Endodermal cell (in vitro differentiated cells): ENCODE measurements at regions not wholly inside any gene's neighbourhood (a gene's known extent, or its start where the extent isn't known, plus 50 kb on each side); places are given as distances from the start of the nearest gene placed in this dataset.

Source experiments
- DNase-seq: peaks from one replicate; pipeline ENCODE4 v3.0.0-alpha.2; 2017
- H3K27ac ChIP-seq: 2 replicates; pipeline ENCODE4 v1.5.1; 2013; ENCODE audit warnings: mild to moderate bottlenecking, low read depth, low read length, moderate library complexity
- H3K27me3 ChIP-seq: 2 replicates; pipeline ENCODE4 v1.6.1; 2013; ENCODE audit warnings: mild to moderate bottlenecking, low read length, moderate library complexity; ENCODE audit not compliant: insufficient read depth, control insufficient read depth, poor library complexity, severe bottlenecking
- H3K36me3 ChIP-seq: 2 replicates; pipeline ENCODE4 v1.7.0; 2013; ENCODE audit warnings: mild to moderate bottlenecking, low read length, moderate library complexity; ENCODE audit not compliant: control insufficient read depth, insufficient read depth
- H3K4me1 ChIP-seq: one replicate; pipeline ENCODE4 v1.7.0; 2013; ENCODE audit warnings: low read length; ENCODE audit not compliant: control insufficient read depth, insufficient read depth
- H3K4me3 ChIP-seq: 2 replicates; pipeline ENCODE4 v1.5.1; 2013; ENCODE audit warnings: mild to moderate bottlenecking, low read length, moderate library complexity
- H3K9ac ChIP-seq: 2 replicates; pipeline ENCODE4 v1.6.1; 2013; ENCODE audit warnings: mild to moderate bottlenecking, low read length, moderate library complexity; ENCODE audit not compliant: poor library complexity, severe bottlenecking; ENCODE audit errors: extremely low read depth
- H3K9me3 ChIP-seq: 2 replicates; pipeline ENCODE4 v1.6.1; 2013; ENCODE audit warnings: mild to moderate bottlenecking, low read length, moderate library complexity; ENCODE audit not compliant: control insufficient read depth
- H3K27ac Mint-ChIP-seq: 2 replicates; pipeline ENCODE4 v1.8.0; 2020; ENCODE audit warnings: mixed read lengths
- H3K27me3 Mint-ChIP-seq: 2 replicates; pipeline ENCODE4 v1.8.0; 2021; ENCODE audit warnings: mild to moderate bottlenecking, mixed read lengths; ENCODE audit not compliant: insufficient read depth
- H3K36me3 Mint-ChIP-seq: 2 replicates; pipeline ENCODE4 v1.8.0; 2020; ENCODE audit warnings: low read depth, mixed read lengths
- H3K4me1 Mint-ChIP-seq: 2 replicates; pipeline ENCODE4 v1.8.0; 2020; ENCODE audit warnings: mixed read lengths
- H3K4me3 Mint-ChIP-seq: 2 replicates; pipeline ENCODE4 v1.8.0; 2020; ENCODE audit warnings: mild to moderate bottlenecking, moderate library complexity, mixed read lengths
- H3K9me3 Mint-ChIP-seq: 2 replicates; pipeline ENCODE4 v1.8.0; 2020; ENCODE audit warnings: mild to moderate bottlenecking, mixed read lengths
- CTCF ChIP-seq: fragments of 200-600 bp; sonication (generic); conservative IDR thresholded peaks from 2 replicates; pipeline ENCODE4 v1.5.0; 2021; ENCODE audit warnings: antibody characterized with exemption, mild to moderate bottlenecking
- WGBS, 2 experiments: methylation state at CpG; one replicate each; pipeline versions ENCODE4 v1.1.5 to v1.1.7; 2013; ENCODE audit warnings: missing lambda C conversion rate in 2 of 2, mixed read lengths in 1 of 2; ENCODE audit not compliant: insufficient coverage in 1 of 2, insufficient read length in 1 of 2; 5-methylcytosine and 5-hydroxymethylcytosine counted together

DNA sequence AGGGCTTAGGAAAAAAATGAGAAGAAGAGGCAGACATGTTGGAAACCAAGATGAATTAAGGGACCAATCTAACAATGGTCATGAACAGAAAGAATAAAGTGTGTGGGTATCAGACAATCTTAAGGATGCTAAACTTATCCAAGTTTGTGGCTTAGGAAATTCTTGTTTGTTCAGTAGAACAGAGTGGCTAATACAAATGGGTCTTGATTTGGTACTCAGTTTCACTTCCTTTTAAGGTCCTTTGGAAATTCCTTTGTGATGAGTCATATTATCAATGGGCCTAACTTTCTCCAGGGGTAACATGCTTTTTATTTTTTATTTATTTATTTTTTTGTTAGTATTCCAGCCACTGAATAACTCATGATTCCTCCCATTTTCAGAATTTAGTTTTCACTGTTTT, 1154.7 kb upstream of the FLRT2 start:
- Histone ChIP-seq H3K36me3 (no peaks in the 10 kb centered on the region), H3K9ac (no peak overlapping the region), H3K27ac (no peak overlapping the region), H3K4me3 (no peak overlapping the region), H3K9me3 (no peaks in the 10 kb centered on the region), H3K27me3 (no peaks in the 10 kb centered on the region), H3K4me1 (no peaks in the 10 kb centered on the region)
- Mint-ChIP-seq H3K9me3 (no peaks in the 10 kb centered on the region), H3K27ac (no peak overlapping the region), H3K27me3 (no peaks in the 10 kb centered on the region), H3K4me3 (no peak overlapping the region), H3K36me3 (no peaks in the 10 kb centered on the region), H3K4me1 (no peaks in the 10 kb centered on the region)
- no peak for TF ChIP-seq CTCF
- DNase-seq = no peak

GRCh38 chr14:84390010-84390409, 1139.9 kb upstream of the FLRT2 start:
- Histone ChIP-seq H3K9ac (no peak overlapping the region), H3K36me3 (no peaks in the 10 kb centered on the region), H3K27me3 (no peaks in the 10 kb centered on the region), H3K4me1 (no peaks in the 10 kb centered on the region), H3K9me3 (no peaks in the 10 kb centered on the region), H3K27ac (no peak overlapping the region), H3K4me3 (no peak overlapping the region)
- no peak for TF ChIP-seq CTCF
- 89 to 90% methylated on average over 2 to 3 of the region's 3 CpGs for WGBS, 2 experiments
- H3K4me1 Mint-ChIP-seq = no peaks in the 10 kb centered on the region
- no peak overlapping the region for H3K27ac Mint-ChIP-seq
- no peak for DNase-seq
- no peaks in the 10 kb centered on the region for H3K36me3 Mint-ChIP-seq
- no peaks in the 10 kb centered on the region for H3K27me3 Mint-ChIP-seq
- H3K4me3 Mint-ChIP-seq = no peak overlapping the region
- peaks cover 6% of the 10 kb centered on the region for H3K9me3 Mint-ChIP-seq

GRCh38 chr14:84397631-84398030, 1132.3 kb upstream of the FLRT2 start:
- TF ChIP-seq CTCF = no peak
- Mint-ChIP-seq H3K36me3 (peaks cover 4% of the 10 kb centered on the region), H3K4me3 (no peak overlapping the region), H3K9me3 (peaks cover 20% of the 10 kb centered on the region), H3K4me1 (peaks cover 5% of the 10 kb centered on the region), H3K27me3 (peaks cover 2% of the 10 kb centered on the region), H3K27ac (no peak overlapping the region)
- H3K36me3 ChIP-seq = no peaks in the 10 kb centered on the region
- H3K27me3 ChIP-seq = no peaks in the 10 kb centered on the region
- DNase-seq = no peak
- no peak overlapping the region for H3K9ac ChIP-seq
- peaks cover 10% of the 10 kb centered on the region for H3K9me3 ChIP-seq
- 84 to 91% methylated on average over 3 of the region's 3 CpGs for WGBS, 2 experiments
- H3K27ac ChIP-seq = no peak overlapping the region
- H3K4me1 ChIP-seq = no peaks in the 10 kb centered on the region
- no peak overlapping the region for H3K4me3 ChIP-seq
